ENCODE measurements at regions not wholly inside any gene's neighbourhood (a gene's known extent, or its start where the extent isn't known, plus 50 kb on each side); places are given as distances from the start of the nearest gene placed in this dataset.

- H3K27ac Mint-ChIP-seq = no peak overlapping the region
Measured at GRCh38 chr15:46467041-46467440, 832.2 kb downstream of the SQOR start.

GRCh38 chr15:46471096-46471495, 836.3 kb downstream of the SQOR start:
- no peaks in the 10 kb centered on the region for H3K27me3 Mint-ChIP-seq
- H3K36me3 Mint-ChIP-seq = no peaks in the 10 kb centered on the region
- H3K4me1 Mint-ChIP-seq (ENCODE audit: low read depth in 2 of 2) = no peaks in the 10 kb centered on the region
- no peak for ATAC-seq
- no peak for DNase-seq (ENCODE audit: low spot score)
- H3K9me3 Mint-ChIP-seq = peaks cover 6% of the 10 kb centered on the region
- H3K27ac Mint-ChIP-seq = no peak overlapping the region
- H3K4me3 Mint-ChIP-seq = no peak overlapping the region

More at GRCh38 chr15:46467041-46467440, 832.2 kb downstream of the SQOR start:
- Mint-ChIP-seq H3K4me1 (ENCODE audit: low read depth in 2 of 2) (no peaks in the 10 kb centered on the region), H3K4me3 (no peak overlapping the region), H3K27me3 (no peaks in the 10 kb centered on the region), H3K36me3 (no peaks in the 10 kb centered on the region), H3K9me3 (peaks cover 9% of the 10 kb centered on the region)
- DNase-seq (ENCODE audit: low spot score) = no peak
- no peak for ATAC-seq

- peaks cover 16% of the 10 kb centered on the region for H3K9me3 Mint-ChIP-seq
- ATAC-seq = no peak
- H3K36me3 Mint-ChIP-seq = peaks cover 6% of the 10 kb centered on the region
Measured at GRCh38 chr15:46489276-46489675, 854.4 kb downstream of the SQOR start.

GRCh38 chr15:46496491-46497115, 861.8 kb downstream of the SQOR start:
- peaks cover 6% of the 10 kb centered on the region for H3K36me3 Mint-ChIP-seq
- ATAC-seq = no peak
- no peaks in the 10 kb centered on the region for H3K4me1 Mint-ChIP-seq (ENCODE audit: low read depth in 2 of 2)
- no peak for DNase-seq (ENCODE audit: low spot score)
- H3K27me3 Mint-ChIP-seq = no peaks in the 10 kb centered on the region
- H3K4me3 Mint-ChIP-seq = no peak overlapping the region
- H3K27ac Mint-ChIP-seq = no peak overlapping the region
- peaks cover 26% of the 10 kb centered on the region for H3K9me3 Mint-ChIP-seq

More at GRCh38 chr15:46489276-46489675, 854.4 kb downstream of the SQOR start:
- no peaks in the 10 kb centered on the region for H3K27me3 Mint-ChIP-seq
- H3K4me1 Mint-ChIP-seq (ENCODE audit: low read depth in 2 of 2) = no peaks in the 10 kb centered on the region
- H3K4me3 Mint-ChIP-seq = no peak overlapping the region
- no peak for DNase-seq (ENCODE audit: low spot score)
- no peak overlapping the region for H3K27ac Mint-ChIP-seq

- DNase-seq (ENCODE audit: low spot score) = no peak
- ATAC-seq = no peak
- Mint-ChIP-seq H3K27me3 (no peaks in the 10 kb centered on the region), H3K36me3 (no peaks in the 10 kb centered on the region), H3K4me1 (ENCODE audit: low read depth in 2 of 2) (no peaks in the 10 kb centered on the region), H3K27ac (no peak overlapping the region), H3K4me3 (no peak overlapping the region), H3K9me3 (peaks cover 12% of the 10 kb centered on the region)
Measured at GRCh38 chr15:46502667-46503066, 867.8 kb downstream of the SQOR start.

- Mint-ChIP-seq H3K4me1 (ENCODE audit: low read depth in 2 of 2) (no peaks in the 10 kb centered on the region), H3K27ac (no peak overlapping the region), H3K36me3 (peaks cover 8% of the 10 kb centered on the region), H3K9me3 (peaks cover 8% of the 10 kb centered on the region), H3K4me3 (no peak overlapping the region), H3K27me3 (no peaks in the 10 kb centered on the region)
- DNase-seq (ENCODE audit: low spot score) (no peak), ATAC-seq (no peak)
Measured at GRCh38 chr15:46518381-46518780, 883.6 kb downstream of the SQOR start.

GRCh38 chr15:46523701-46524100, 888.9 kb downstream of the SQOR start:
- H3K27me3 Mint-ChIP-seq = no peaks in the 10 kb centered on the region
- no peaks in the 10 kb centered on the region for H3K4me1 Mint-ChIP-seq (ENCODE audit: low read depth in 2 of 2)
- no peak for DNase-seq (ENCODE audit: low spot score)
- H3K36me3 Mint-ChIP-seq = peaks cover 2% of the 10 kb centered on the region
- no peak overlapping the region for H3K27ac Mint-ChIP-seq
- H3K9me3 Mint-ChIP-seq = peaks cover 18% of the 10 kb centered on the region
- no peak overlapping the region for H3K4me3 Mint-ChIP-seq
- ATAC-seq = no peak

- H3K4me3 Mint-ChIP-seq = no peak overlapping the region
- no peaks in the 10 kb centered on the region for H3K4me1 Mint-ChIP-seq (ENCODE audit: low read depth in 2 of 2)
- H3K9me3 Mint-ChIP-seq = peaks cover 24% of the 10 kb centered on the region
- no peaks in the 10 kb centered on the region for H3K36me3 Mint-ChIP-seq
- H3K27ac Mint-ChIP-seq = no peak overlapping the region
- ATAC-seq (no peak), DNase-seq (ENCODE audit: low spot score) (no peak)
- no peaks in the 10 kb centered on the region for H3K27me3 Mint-ChIP-seq
Measured at GRCh38 chr15:46525984-46526725, 891.3 kb downstream of the SQOR start.

GRCh38 chr15:46526726-46527110, 891.9 kb downstream of the SQOR start:
- no peaks in the 10 kb centered on the region for H3K4me1 Mint-ChIP-seq (ENCODE audit: low read depth in 2 of 2)
- no peak for ATAC-seq
- H3K36me3 Mint-ChIP-seq = no peaks in the 10 kb centered on the region
- H3K27ac Mint-ChIP-seq = no peak overlapping the region
- no peak overlapping the region for H3K4me3 Mint-ChIP-seq
- no peaks in the 10 kb centered on the region for H3K27me3 Mint-ChIP-seq
- peaks cover 29% of the 10 kb centered on the region for H3K9me3 Mint-ChIP-seq
- DNase-seq (ENCODE audit: low spot score) = no peak

- Mint-ChIP-seq H3K36me3 (peaks cover 23% of the 10 kb centered on the region), H3K27ac (no peak overlapping the region), H3K27me3 (no peaks in the 10 kb centered on the region), H3K9me3 (peaks cover 20% of the 10 kb centered on the region), H3K4me3 (no peak overlapping the region), H3K4me1 (ENCODE audit: low read depth in 2 of 2) (no peaks in the 10 kb centered on the region)
- ATAC-seq (no peak), DNase-seq (ENCODE audit: low spot score) (no peak)
Measured at GRCh38 chr15:46543626-46544025, 908.8 kb downstream of the SQOR start.

- Mint-ChIP-seq H3K27ac (no peak overlapping the region), H3K27me3 (no peaks in the 10 kb centered on the region), H3K36me3 (peaks cover 4% of the 10 kb centered on the region), H3K4me3 (no peak overlapping the region), H3K4me1 (ENCODE audit: low read depth in 2 of 2) (no peaks in the 10 kb centered on the region), H3K9me3 (peaks cover 20% of the 10 kb centered on the region)
- ATAC-seq = no peak
- DNase-seq (ENCODE audit: low spot score) = no peak
Measured at GRCh38 chr15:46548989-46549388, 914.2 kb downstream of the SQOR start.

GRCh38 chr15:46552316-46552715, 917.5 kb downstream of the SQOR start:
- no peak overlapping the region for H3K4me3 Mint-ChIP-seq
- DNase-seq (ENCODE audit: low spot score) (no peak), ATAC-seq (no peak)
- no peak overlapping the region for H3K27ac Mint-ChIP-seq
- peaks cover 16% of the 10 kb centered on the region for H3K9me3 Mint-ChIP-seq
- H3K27me3 Mint-ChIP-seq = no peaks in the 10 kb centered on the region
- H3K4me1 Mint-ChIP-seq (ENCODE audit: low read depth in 2 of 2) = no peaks in the 10 kb centered on the region
- no peaks in the 10 kb centered on the region for H3K36me3 Mint-ChIP-seq

GRCh38 chr15:46555547-46555946, 920.7 kb downstream of the SQOR start:
- ATAC-seq (no peak), DNase-seq (ENCODE audit: low spot score) (no peak)
- H3K4me3 Mint-ChIP-seq = no peak overlapping the region
- H3K27ac Mint-ChIP-seq = no peak overlapping the region
- H3K36me3 Mint-ChIP-seq = no peaks in the 10 kb centered on the region
- no peaks in the 10 kb centered on the region for H3K4me1 Mint-ChIP-seq (ENCODE audit: low read depth in 2 of 2)
- peaks cover 14% of the 10 kb centered on the region for H3K9me3 Mint-ChIP-seq
- no peaks in the 10 kb centered on the region for H3K27me3 Mint-ChIP-seq

GRCh38 chr15:46556010-46556409, 921.2 kb downstream of the SQOR start:
- Mint-ChIP-seq H3K4me1 (ENCODE audit: low read depth in 2 of 2) (no peaks in the 10 kb centered on the region), H3K36me3 (no peaks in the 10 kb centered on the region), H3K9me3 (peaks cover 14% of the 10 kb centered on the region), H3K27ac (no peak overlapping the region), H3K4me3 (no peak overlapping the region), H3K27me3 (no peaks in the 10 kb centered on the region)
- DNase-seq (ENCODE audit: low spot score) (no peak), ATAC-seq (no peak)
